ENCODE measurements at regions not wholly inside any gene's neighbourhood (a gene's known extent, or its start where the extent isn't known, plus 50 kb on each side); places are given as distances from the start of the nearest gene placed in this dataset.
A peak's percentile ranks its signal among the peaks of the same experiment; 100 is the strongest.

GRCh38 chr1:199292896-199293295, 654.1 kb downstream of the PTPRC start:
- peak in 1 of 3 experiments; percentile 37 for DNase-seq

- DNase-seq, result peak in 2 of 3 experiments; percentile 7 to 52
These were observed 656.3 kb downstream of the PTPRC start for GRCh38 chr1:199295107-199295506.

GRCh38 chr1:199297174-199297573, 658.3 kb downstream of the PTPRC start:
- no peak for DNase-seq

GRCh38 chr1:199297887-199298286, 659.0 kb downstream of the PTPRC start:
- DNase-seq, result no peak

GRCh38 chr1:199298825-199299224, 660.0 kb downstream of the PTPRC start:
- no peak for DNase-seq

- no peak for DNase-seq
These were observed 662.8 kb downstream of the PTPRC start for GRCh38 chr1:199301472-199302217.

- DNase-seq, result no peak
These were observed 663.7 kb downstream of the PTPRC start for GRCh38 chr1:199302554-199302953.

GRCh38 chr1:199303035-199303434, 664.2 kb downstream of the PTPRC start:
- DNase-seq, result no peak

- no peak for DNase-seq
These were observed 666.2 kb downstream of the PTPRC start for GRCh38 chr1:199305053-199305452.

- peak in 1 of 3 experiments; percentile 10 for DNase-seq
These were observed 668.8 kb downstream of the PTPRC start for GRCh38 chr1:199307496-199308264.

GRCh38 chr1:199308349-199308846, 669.6 kb downstream of the PTPRC start:
- no peak for DNase-seq

GRCh38 chr1:199310708-199311107, 671.9 kb downstream of the PTPRC start:
- no peak for DNase-seq

GRCh38 chr1:199311478-199312262, 672.8 kb downstream of the PTPRC start:
- no peak for DNase-seq

- DNase-seq, result no peak
These were observed 673.8 kb downstream of the PTPRC start for GRCh38 chr1:199312626-199313025.

GRCh38 chr1:199313444-199313843, 674.6 kb downstream of the PTPRC start:
- peak in 1 of 3 experiments; percentile 15 for DNase-seq

GRCh38 chr1:199319341-199319740, 680.5 kb downstream of the PTPRC start:
- DNase-seq, result no peak

GRCh38 chr1:199322278-199322677, 683.4 kb downstream of the PTPRC start:
- DNase-seq, result peak in 1 of 3 experiments; percentile 4

- DNase-seq, result no peak
These were observed 694.3 kb upstream of the NR5A2 start for GRCh38 chr1:199333180-199333579.

GRCh38 chr1:199335496-199335895, 692.0 kb upstream of the NR5A2 start:
- DNase-seq, result no peak

- no peak for DNase-seq
These were observed 690.5 kb upstream of the NR5A2 start for GRCh38 chr1:199336745-199337640.

- no peak for DNase-seq
These were observed 688.8 kb upstream of the NR5A2 start for GRCh38 chr1:199338760-199339159.

GRCh38 chr1:199352351-199352750, 675.2 kb upstream of the NR5A2 start:
- DNase-seq, result no peak
